ENCODE measurements at regions not wholly inside any gene's neighbourhood (a gene's known extent, or its start where the extent isn't known, plus 50 kb on each side); places are given as distances from the start of the nearest gene placed in this dataset.

DNA sequence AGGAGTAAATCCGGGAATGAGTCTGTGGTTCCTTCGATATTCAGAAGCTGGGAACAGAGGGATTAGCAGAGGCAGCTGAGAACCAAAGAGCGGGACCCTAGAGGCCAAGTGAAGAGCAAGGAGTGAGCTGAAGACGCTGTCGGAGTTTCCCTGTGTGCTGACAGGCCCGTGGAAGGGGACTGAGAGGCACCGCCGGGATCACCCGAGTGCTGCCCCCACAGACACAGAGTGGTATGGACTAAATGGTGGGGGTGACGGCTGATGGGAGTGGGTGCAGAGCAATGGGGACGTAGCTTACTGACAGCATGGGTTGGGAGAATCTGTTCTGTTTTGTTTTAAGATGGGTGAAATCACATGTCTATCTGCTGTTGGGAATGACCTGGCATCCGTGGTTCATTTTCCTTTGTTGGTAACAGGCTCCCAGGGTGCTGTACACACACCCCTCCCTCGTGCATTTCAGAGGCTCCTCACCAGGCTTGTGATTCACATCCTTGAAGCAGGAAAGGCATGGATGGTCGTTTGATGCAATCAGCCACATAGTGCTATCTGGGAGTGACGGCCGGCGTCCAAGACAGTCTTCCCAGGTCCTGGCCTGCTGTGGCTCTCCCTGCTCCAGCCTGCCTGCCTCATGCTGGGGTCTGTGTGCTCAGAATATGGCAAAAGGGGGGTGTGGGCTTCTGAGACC, 97.4 kb downstream of the THBS2 start:
- TF ChIP-seq, protein P1, sequence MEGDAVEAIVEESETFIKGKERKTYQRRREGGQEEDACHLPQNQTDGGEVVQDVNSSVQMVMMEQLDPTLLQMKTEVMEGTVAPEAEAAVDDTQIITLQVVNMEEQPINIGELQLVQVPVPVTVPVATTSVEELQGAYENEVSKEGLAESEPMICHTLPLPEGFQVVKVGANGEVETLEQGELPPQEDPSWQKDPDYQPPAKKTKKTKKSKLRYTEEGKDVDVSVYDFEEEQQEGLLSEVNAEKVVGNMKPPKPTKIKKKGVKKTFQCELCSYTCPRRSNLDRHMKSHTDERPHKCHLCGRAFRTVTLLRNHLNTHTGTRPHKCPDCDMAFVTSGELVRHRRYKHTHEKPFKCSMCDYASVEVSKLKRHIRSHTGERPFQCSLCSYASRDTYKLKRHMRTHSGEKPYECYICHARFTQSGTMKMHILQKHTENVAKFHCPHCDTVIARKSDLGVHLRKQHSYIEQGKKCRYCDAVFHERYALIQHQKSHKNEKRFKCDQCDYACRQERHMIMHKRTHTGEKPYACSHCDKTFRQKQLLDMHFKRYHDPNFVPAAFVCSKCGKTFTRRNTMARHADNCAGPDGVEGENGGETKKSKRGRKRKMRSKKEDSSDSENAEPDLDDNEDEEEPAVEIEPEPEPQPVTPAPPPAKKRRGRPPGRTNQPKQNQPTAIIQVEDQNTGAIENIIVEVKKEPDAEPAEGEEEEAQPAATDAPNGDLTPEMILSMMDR (conservative IDR thresholded peaks at IDR 0.05; ENCODE audit: low read depth, low read length) = no peak
- TF ChIP-seq CHD1 (IDR thresholded peaks at IDR 0.05; ENCODE audit: low read depth, low read length) = no peak
- TF ChIP-seq RCOR1 (IDR thresholded peaks at IDR 0.05; ENCODE audit: insufficient replicate concordance, low read length) = no peak
- TF ChIP-seq POLR2A (IDR thresholded peaks at IDR 0.05; ENCODE audit: low read depth, low read length) = no peak
